ENCODE measurements at regions not wholly inside any gene's neighbourhood (a gene's known extent, or its start where the extent isn't known, plus 50 kb on each side); places are given as distances from the start of the nearest gene placed in this dataset.

GRCh38 chr13:33381180-33381579 lies 95.6 kb upstream of the STARD13 start:
- WGBS: 95% methylated on average over 5 of the region's 5 CpGs
- no peak overlapping the region for H3K4me3 ChIP-seq (ENCODE audit: low read depth in 1 of 3, low read length in 3 of 3)
- H3K27ac ChIP-seq (ENCODE audit: low read depth in 1 of 2, low read length in 2 of 2): no peak overlapping the region
- no peak overlapping the region for H3K9ac ChIP-seq (ENCODE audit: low read depth in 1 of 2, low read length in 2 of 2)
- H3K4me1 ChIP-seq (ENCODE audit: control insufficient read depth in 4 of 4, insufficient read depth in 4 of 4, low read length in 3 of 4): peaks cover 0 to 2% (median 0%) of the 10 kb centered on the region in 4 donors
- no peaks in the 10 kb centered on the region for H3K36me3 ChIP-seq (ENCODE audit: control insufficient read depth in 4 of 4, insufficient read depth in 3 of 4, low read depth in 1 of 4, low read length in 3 of 4)
- H3K9me3 ChIP-seq (ENCODE audit: control insufficient read depth in 4 of 4, low read length in 3 of 4): no peaks in the 10 kb centered on the region
- no peak for DNase-seq (ENCODE audit: low spot score)
- TF ChIP-seq FOXA2 (IDR thresholded peaks at IDR 0.05) (no peak), HNF4G (IDR thresholded peaks at IDR 0.05) (no peak), REST (IDR thresholded peaks at IDR 0.05) (no peak), ZBTB33 (IDR thresholded peaks at IDR 0.05) (no peak), RXRA (IDR thresholded peaks at IDR 0.05) (no peak), RAD21 (IDR thresholded peaks at IDR 0.05) (no peak), SP1 (IDR thresholded peaks at IDR 0.05) (no peak), NR2F2 (IDR thresholded peaks at IDR 0.05) (no peak), TAF1 (conservative IDR thresholded peaks at IDR 0.05) (no peak), MAX (IDR thresholded peaks at IDR 0.05) (no peak), HNF4A (conservative IDR thresholded peaks at IDR 0.05) (no peak), JUND (IDR thresholded peaks at IDR 0.05) (no peak), ATF3 (IDR thresholded peaks at IDR 0.05) (no peak), EGR1 (IDR thresholded peaks at IDR 0.05; ENCODE audit: low read depth in 2 of 2) (no peak), GABPA (IDR thresholded peaks at IDR 0.05 in 1 of 2, conservative IDR thresholded peaks at IDR 0.05 in 1 of 2) (no peak), CTCF (IDR thresholded peaks at IDR 0.05; ENCODE audit: low read depth, low read length, missing input control) (no peak), FOXA1 (IDR thresholded peaks at IDR 0.05) (no peak), YY1 (IDR thresholded peaks at IDR 0.05) (no peak)
- no peaks in the 10 kb centered on the region for H3K27me3 ChIP-seq (ENCODE audit: control insufficient read depth in 4 of 4, insufficient read depth in 4 of 4, low read length in 3 of 4)
